GM13976 (cell line): ENCODE measurements at regions not wholly inside any gene's neighbourhood (a gene's known extent, or its start where the extent isn't known, plus 50 kb on each side); places are given as distances from the start of the nearest gene placed in this dataset.

Source experiments
- DNase-seq: peaks from one replicate; pipeline ENCODE4 v3.0.0; 2012; ENCODE audit warnings: low spot score
- in situ Hi-C: fragments of 300-500 bp; cut with MboI; formaldehyde crosslinking; loops from one replicate; pipeline ENCODE4 v1.12.0; 2022; ENCODE audit warnings: low sequenced_read_pairs, mixed read lengths, inconsistent platforms; ENCODE audit not compliant: unreplicated experiment
- TF ChIP-seq, protein P1 (sequence below): IDR thresholded peaks from 2 replicates; pipeline ENCODE4 v1.5.1; 2012; ENCODE audit warnings: borderline replicate concordance, mild to moderate bottlenecking; ENCODE audit not compliant: insufficient read depth; ENCODE audit errors: extremely low read depth, missing control alignments, control extremely low read depth

- DNase-seq = no peak
- in situ Hi-C loops = no loop called here
- TF ChIP-seq, protein P1, sequence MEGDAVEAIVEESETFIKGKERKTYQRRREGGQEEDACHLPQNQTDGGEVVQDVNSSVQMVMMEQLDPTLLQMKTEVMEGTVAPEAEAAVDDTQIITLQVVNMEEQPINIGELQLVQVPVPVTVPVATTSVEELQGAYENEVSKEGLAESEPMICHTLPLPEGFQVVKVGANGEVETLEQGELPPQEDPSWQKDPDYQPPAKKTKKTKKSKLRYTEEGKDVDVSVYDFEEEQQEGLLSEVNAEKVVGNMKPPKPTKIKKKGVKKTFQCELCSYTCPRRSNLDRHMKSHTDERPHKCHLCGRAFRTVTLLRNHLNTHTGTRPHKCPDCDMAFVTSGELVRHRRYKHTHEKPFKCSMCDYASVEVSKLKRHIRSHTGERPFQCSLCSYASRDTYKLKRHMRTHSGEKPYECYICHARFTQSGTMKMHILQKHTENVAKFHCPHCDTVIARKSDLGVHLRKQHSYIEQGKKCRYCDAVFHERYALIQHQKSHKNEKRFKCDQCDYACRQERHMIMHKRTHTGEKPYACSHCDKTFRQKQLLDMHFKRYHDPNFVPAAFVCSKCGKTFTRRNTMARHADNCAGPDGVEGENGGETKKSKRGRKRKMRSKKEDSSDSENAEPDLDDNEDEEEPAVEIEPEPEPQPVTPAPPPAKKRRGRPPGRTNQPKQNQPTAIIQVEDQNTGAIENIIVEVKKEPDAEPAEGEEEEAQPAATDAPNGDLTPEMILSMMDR = no peak
Observed at GRCh38 chr7:18434171-18434570, 61.4 kb upstream of the HDAC9 start.

GRCh38 chr7:18437101-18437500 is 58.4 kb upstream of the HDAC9 start:
- in situ Hi-C loops = no loop called here
- no peak for DNase-seq

GRCh38 chr7:18440934-18441333 is 54.6 kb upstream of the HDAC9 start:
- TF ChIP-seq, protein P1 = no peak
- in situ Hi-C loops = no loop called here
- no peak for DNase-seq

More at GRCh38 chr7:18437101-18437500, 58.4 kb upstream of the HDAC9 start:
- TF ChIP-seq, protein P1 = no peak

GRCh38 chr7:18444826-18445225 is 50.7 kb upstream of the HDAC9 start:
- TF ChIP-seq, protein P1 = no peak
- in situ Hi-C loops = no loop called here
- DNase-seq = no peak

DNA sequence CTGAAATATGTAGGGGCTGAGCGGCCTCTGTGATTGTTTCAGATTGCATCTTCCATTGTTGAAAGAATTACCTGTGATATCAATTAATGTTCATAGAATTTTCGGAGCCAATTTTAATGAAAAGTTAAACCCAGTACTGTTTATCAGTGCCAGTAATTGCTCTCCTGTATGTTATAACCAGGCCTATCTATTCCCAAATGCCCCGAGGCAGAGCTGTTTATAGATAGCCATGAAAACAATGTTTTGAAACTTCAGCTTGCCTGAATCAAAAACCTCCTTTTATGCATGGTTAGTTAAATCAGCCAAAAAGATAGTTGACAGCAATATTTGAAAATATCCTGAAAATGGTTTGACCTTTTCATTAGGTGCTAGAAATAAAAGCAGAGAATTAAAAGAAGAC is 50.1 kb upstream of the HDAC9 start:
- in situ Hi-C loops = no loop called here
- no peak for DNase-seq
- TF ChIP-seq, protein P1 = no peak
